H1 (cell line): ENCODE measurements at regions not wholly inside any gene's neighbourhood (a gene's known extent, or its start where the extent isn't known, plus 50 kb on each side); places are given as distances from the start of the nearest gene placed in this dataset.

Experiments
- CTCF ChIA-PET: fragments of 300-600 bp; sonication (Branson Sonifier 250); formaldehyde crosslinking; loops from one replicate; lab custom pipeline; 2021; ENCODE audit not compliant: partially characterized antibody; lab: Charles Lee
- POLR2A ChIA-PET: fragments of 300-600 bp; sonication (Branson Sonifier 250); formaldehyde crosslinking; loops from one replicate; lab custom pipeline; 2021; ENCODE audit warnings: inconsistent platforms; ENCODE audit not compliant: partially characterized antibody; lab: Charles Lee
- DNase-seq, 2 experiments: peaks; one replicate each; pipeline versions ENCODE4 v3.0.0 to v3.0.0-alpha.2; 2010 to 2022; ENCODE audit warnings: low spot score in 2 of 2, low read depth in 1 of 2, mixed read lengths in 1 of 2
- FAIRE-seq: peaks from 2 replicates; lab custom pipeline; 2011; peaks lifted over from hg19 to GRCh38; lab: Jason Lieb, UNC
- H2AFZ ChIP-seq: 2 replicates; pipeline ENCODE4 v1.8.1; 2012; ENCODE audit warnings: low read length, inconsistent platforms
- H2AK5ac ChIP-seq: 2 replicates; pipeline ENCODE4 v1.6.1; 2013; ENCODE audit warnings: low read depth, low read length
- H2BK120ac ChIP-seq: replicated peaks from 2 replicates; pipeline ENCODE3; 2013; ENCODE audit warnings: low read depth, low read length, inconsistent platforms
- H2BK12ac ChIP-seq: 2 replicates; pipeline ENCODE4 v1.6.1; 2013; ENCODE audit warnings: low read depth, low read length
- H2BK15ac ChIP-seq: 2 replicates; pipeline ENCODE4 v1.6.1; 2013; ENCODE audit warnings: low read length
- H2BK20ac ChIP-seq: 2 replicates; pipeline ENCODE4 v1.6.1; 2013; ENCODE audit warnings: low read length
- H2BK5ac ChIP-seq: 2 replicates; pipeline ENCODE4 v1.6.1; 2013; ENCODE audit warnings: low read depth, low read length
- H3K14ac ChIP-seq: 2 replicates; pipeline ENCODE4 v1.6.1; 2013; ENCODE audit warnings: inconsistent platforms; ENCODE audit not compliant: insufficient read length
- H3K18ac ChIP-seq: 2 replicates; pipeline ENCODE4 v1.6.1; 2013; ENCODE audit warnings: low read length; ENCODE audit errors: extremely low read depth
- H3K23ac ChIP-seq: 2 replicates; pipeline ENCODE4 v1.6.1; 2013; ENCODE audit warnings: inconsistent platforms; ENCODE audit not compliant: insufficient read length
- H3K23me2 ChIP-seq: 2 replicates; pipeline ENCODE4 v1.6.1; 2013; ENCODE audit warnings: low read depth, low read length
- H3K27ac ChIP-seq: 2 replicates; pipeline ENCODE4 v1.6.1; 2011; ENCODE audit warnings: low read depth, low read length, inconsistent platforms
- H3K27me3 ChIP-seq, 4 experiments: replicated peaks in 1 of 4; 1 replicate in 1 of 4; 2 replicates in 3 of 4; pipeline versions ENCODE4 v1.6.1 to v1.8.1; 2011 to 2013; ENCODE audit warnings: low read length in 3 of 4, mild to moderate bottlenecking in 3 of 4, inconsistent platforms in 2 of 4, mixed read lengths in 2 of 4, moderate library complexity in 1 of 4; ENCODE audit not compliant: control insufficient read depth in 3 of 4, insufficient read depth in 3 of 4; ENCODE audit errors: extremely low read depth in 1 of 4
- H3K36me3 ChIP-seq, 4 experiments: 2 replicates each; pipeline versions ENCODE4 v1.6.1 to v1.8.1; 2011 to 2013; ENCODE audit warnings: mild to moderate bottlenecking in 4 of 4, low read length in 3 of 4, moderate library complexity in 2 of 4, control low read depth in 1 of 4, inconsistent platforms in 1 of 4; ENCODE audit not compliant: insufficient read depth in 4 of 4, control insufficient read depth in 2 of 4
- H3K4ac ChIP-seq: replicated peaks from 2 replicates; pipeline ENCODE3; 2013; ENCODE audit warnings: low read length, low read depth, mixed read lengths, inconsistent platforms; ENCODE audit not compliant: insufficient read length
- H3K4me1 ChIP-seq, 4 experiments: replicated peaks in 1 of 4; 1 replicate in 1 of 4; 2 replicates in 3 of 4; pipeline versions ENCODE4 v1.6.1 to v1.8.1; 2011 to 2013; ENCODE audit warnings: low read length in 3 of 4, inconsistent platforms in 2 of 4, mixed read lengths in 1 of 4; ENCODE audit not compliant: insufficient read depth in 4 of 4, control insufficient read depth in 3 of 4
- H3K4me2 ChIP-seq, 2 experiments: 2 replicates each; pipeline versions ENCODE4 v1.6.1 to v1.8.1; 2011 to 2013; ENCODE audit warnings: low read depth in 2 of 2, low read length in 2 of 2, control low read depth in 1 of 2, inconsistent platforms in 1 of 2, mild to moderate bottlenecking in 1 of 2; ENCODE audit not compliant: insufficient read depth in 1 of 2
- H3K4me3 ChIP-seq, 4 experiments: fragments of 200-600, 300-600 bp in 1 of 4; sonication (generic), shearing (Covaris generic), sonication (Bioruptor Twin) in 1 of 4; 2 replicates each; pipeline versions ENCODE4 v1.5.1 to v1.8.1; 2011 to 2016; ENCODE audit warnings: low read length in 4 of 4, low read depth in 3 of 4, control low read depth in 2 of 4, inconsistent platforms in 2 of 4, mild to moderate bottlenecking in 2 of 4, mixed read lengths in 1 of 4, moderate library complexity in 1 of 4; ENCODE audit not compliant: insufficient read depth in 2 of 4; ENCODE audit errors: extremely low read depth in 1 of 4
- H3K56ac ChIP-seq: replicated peaks from 2 replicates; pipeline ENCODE3; 2013; ENCODE audit warnings: low read depth, mild to moderate bottlenecking, mixed read lengths, low read length, inconsistent platforms; ENCODE audit not compliant: insufficient read length
- H3K79me1 ChIP-seq: 2 replicates; pipeline ENCODE4 v1.6.1; 2013; ENCODE audit warnings: low read depth, low read length, control low read depth
- H3K79me2 ChIP-seq, 2 experiments: 2 replicates each; pipeline versions ENCODE4 v1.6.1 to v1.8.1; 2012 to 2013; ENCODE audit warnings: low read length in 2 of 2, mild to moderate bottlenecking in 2 of 2, inconsistent platforms in 1 of 2; ENCODE audit not compliant: insufficient read depth in 2 of 2, control insufficient read depth in 1 of 2
- H3K9ac ChIP-seq, 4 experiments: replicated peaks in 1 of 4; 1 replicate in 1 of 4; 2 replicates in 3 of 4; pipeline versions ENCODE4 v1.6.1 to v1.8.1; 2011 to 2013; ENCODE audit warnings: low read depth in 3 of 4, low read length in 3 of 4, control low read depth in 2 of 4, mild to moderate bottlenecking in 2 of 4, moderate library complexity in 2 of 4, inconsistent platforms in 1 of 4; ENCODE audit errors: extremely low read depth in 1 of 4
- H3K9me3 ChIP-seq, 2 experiments: 2 replicates each; pipeline versions ENCODE4 v1.6.1 to v1.8.1; 2012 to 2013; ENCODE audit warnings: mild to moderate bottlenecking in 2 of 2, moderate library complexity in 2 of 2, control low read depth in 1 of 2, inconsistent platforms in 1 of 2, low read depth in 1 of 2, low read length in 1 of 2, mixed read lengths in 1 of 2; ENCODE audit not compliant: insufficient read depth in 2 of 2
- H4K20me1 ChIP-seq, 2 experiments: replicated peaks in 1 of 2; 2 replicates each; pipeline versions ENCODE3 to v1.8.1; 2011 to 2013; ENCODE audit warnings: inconsistent platforms in 2 of 2, low read length in 2 of 2, mild to moderate bottlenecking in 1 of 2; ENCODE audit not compliant: insufficient read depth in 2 of 2, control insufficient read depth in 1 of 2
- H4K5ac ChIP-seq: 2 replicates; pipeline ENCODE4 v1.6.1; 2013; ENCODE audit warnings: low read length, low read depth, mixed read lengths, inconsistent platforms; ENCODE audit not compliant: insufficient read length
- H4K8ac ChIP-seq: 2 replicates; pipeline ENCODE4 v1.8.0; 2013; ENCODE audit warnings: mild to moderate bottlenecking, moderate library complexity, low read length, inconsistent platforms; ENCODE audit not compliant: insufficient read depth; ENCODE audit errors: extremely low read depth
- H4K91ac ChIP-seq: replicated peaks from 2 replicates; pipeline ENCODE3; 2013; ENCODE audit warnings: low read length, mixed read lengths, inconsistent platforms; ENCODE audit not compliant: insufficient read length
- ASH2L ChIP-seq: fragments of 200-600, 300-600 bp; sonication (generic); IDR thresholded peaks from one replicate; pipeline ENCODE4 v1.7.1; 2017; ENCODE audit warnings: low read length
- BACH1 ChIP-seq: IDR thresholded peaks from 2 replicates; pipeline ENCODE4 v1.6.1; 2012; ENCODE audit warnings: low read length, improper control_type of control experiment
- EZH2 ChIP-seq: fragments of 200-600 bp; sonication (generic); IDR thresholded peaks from 2 replicates; pipeline ENCODE4 v1.7.1; 2012; ENCODE audit warnings: low read depth, mild to moderate bottlenecking, moderate library complexity, low read length, inconsistent platforms; ENCODE audit not compliant: severe bottlenecking
- HDAC2 ChIP-seq, 2 experiments: fragments of 300-600 bp in 1 of 2; sonication (generic) in 1 of 2; IDR thresholded peaks; 2 replicates each; pipeline ENCODE4 v1.6.1; 2011 to 2012; ENCODE audit warnings: low read depth in 2 of 2, low read length in 2 of 2, mild to moderate bottlenecking in 2 of 2, moderate library complexity in 2 of 2, borderline replicate concordance in 1 of 2, inconsistent platforms in 1 of 2
- YY1 ChIP-seq: IDR thresholded peaks from 2 replicates; pipeline ENCODE4 v1.6.1; 2011; ENCODE audit warnings: low read depth, mild to moderate bottlenecking, low read length
- WGBS, 2 experiments: shearing (Covaris generic) in 1 of 2; methylation state at CpG; one replicate each; pipeline versions ENCODE4 v1.1.6 to v1.1.7; 2013 to 2015; ENCODE audit warnings: low lambda C conversion rate in 2 of 2, mixed read lengths in 2 of 2, inconsistent platforms in 1 of 2, low coverage in 1 of 2, missing lambda C conversion rate in 1 of 2; ENCODE audit not compliant: insufficient replicate concordance in 2 of 2, insufficient coverage in 1 of 2, insufficient read length in 1 of 2; ENCODE audit errors: extremely low coverage in 1 of 2, missing lambda C conversion rate in 1 of 2; 5-methylcytosine and 5-hydroxymethylcytosine counted together

GRCh38 chr16:9404811-9405210, 313.4 kb downstream of the HAPSTR1 start:
- H3K4ac ChIP-seq, result no peak overlapping the region
- 86% methylated on average over 6 of the region's 6 CpGs; no CpG with 5 or more reads in 1 of the 2 experiments for WGBS, 2 experiments
- H2AK5ac ChIP-seq, result no peak overlapping the region
- no peaks in the 10 kb centered on the region for H3K79me1 ChIP-seq
- H3K27ac ChIP-seq, result no peak overlapping the region
- FAIRE-seq (no peak), DNase-seq (no peak)
- H2BK12ac ChIP-seq, result no peak overlapping the region
- H3K4me3 ChIP-seq, result no peak overlapping the region
- H3K36me3 ChIP-seq, result no peaks in the 10 kb centered on the region
- H2BK5ac ChIP-seq, result no peak overlapping the region
- H3K4me2 ChIP-seq, result no peak overlapping the region
- no peak overlapping the region for H3K23ac ChIP-seq
- no peak overlapping the region for H2BK20ac ChIP-seq
- no peak overlapping the region for H4K5ac ChIP-seq
- no peak overlapping the region for H3K14ac ChIP-seq
- peaks cover 4% of the 10 kb centered on the region; the same call in 1 of the 2 replicates for H3K23me2 ChIP-seq
- peaks cover 0 to 2% of the 10 kb centered on the region in 2 experiments for H4K20me1 ChIP-seq
- H2BK120ac ChIP-seq, result no peak overlapping the region
- peak overlapping the region in 1 of 4 experiments; percentile 28; a peak in 1 of 7 replicates for H3K9ac ChIP-seq
- CTCF ChIA-PET, result interaction anchor here (1.2 kb wide), 1 partner anchor 294 kb away, joined by 3 read pairs; no protein-coding TSS in a partner anchor
- H3K4me1 ChIP-seq, result no peaks in the 10 kb centered on the region
- H3K56ac ChIP-seq, result no peak overlapping the region
- no peak overlapping the region for H4K8ac ChIP-seq
- H3K79me2 ChIP-seq, result no peaks in the 10 kb centered on the region
- no peaks in the 10 kb centered on the region for H3K9me3 ChIP-seq
- H3K18ac ChIP-seq, result no peak overlapping the region
- no peak overlapping the region for H2AFZ ChIP-seq
- POLR2A ChIA-PET, result no interaction called here
- H4K91ac ChIP-seq, result no peak overlapping the region
- no peaks in the 10 kb centered on the region for H3K27me3 ChIP-seq
- no peak overlapping the region for H2BK15ac ChIP-seq
- TF ChIP-seq HDAC2 (IDR thresholded peaks at IDR 0.05; ENCODE audit: borderline replicate concordance in 1 of 2, low read depth in 2 of 2, low read length in 2 of 2) (no peak), BACH1 (no peak), EZH2 (no peak), YY1 (no peak), ASH2L (no peak)
